T-helper 1 cell treated with Interleukin-12 subunit alpha and Interleukin-12 subunit beta and Interleukin-4 antibody, amounts not matched to agents 30 ng/mL and 1 ng/mL, for 36 hours (primary cell): ENCODE measurements at regions not wholly inside any gene's neighbourhood (a gene's known extent, or its start where the extent isn't known, plus 50 kb on each side); places are given as distances from the start of the nearest gene placed in this dataset.

Source experiments
- intact Hi-C: fragments of 100-400 bp; cut with micrococcal nuclease; formaldehyde crosslinking; loops from one replicate; pipeline ENCODE4 v1.15.1; 2024

GRCh38 chr5:128667152-128667551, 129.1 kb upstream of the FBN2 start:
- intact Hi-C loops, result no loop called here

- intact Hi-C loops, result no loop called here
Observed at GRCh38 chr5:128667751-128668150, 129.7 kb upstream of the FBN2 start.

- intact Hi-C loops, result no loop called here
Observed at GRCh38 chr5:128668921-128669320, 130.9 kb upstream of the FBN2 start.

- intact Hi-C loops, result no loop called here
Observed at GRCh38 chr5:128669803-128670202, 131.8 kb upstream of the FBN2 start.

- intact Hi-C loops, result no loop called here
Observed at GRCh38 chr5:128671943-128672342, 133.9 kb upstream of the FBN2 start.

GRCh38 chr5:128673000-128673399, 135.0 kb upstream of the FBN2 start:
- intact Hi-C loops, result no loop called here

- intact Hi-C loops, result no loop called here
Observed at GRCh38 chr5:128673411-128673957, 135.4 kb upstream of the FBN2 start.

GRCh38 chr5:128673970-128674369, 135.9 kb upstream of the FBN2 start:
- intact Hi-C loops, result no loop called here

- intact Hi-C loops, result loop anchor here (1.0 kb wide), 2 partner anchors 462 to 1111 kb away; no protein-coding TSS in a partner anchor
Observed at GRCh38 chr5:128674837-128675446, 136.9 kb upstream of the FBN2 start.

GRCh38 chr5:128681096-128681495, 143.1 kb upstream of the FBN2 start:
- intact Hi-C loops, result no loop called here

GRCh38 chr5:128681764-128682592, 143.9 kb upstream of the FBN2 start:
- intact Hi-C loops, result no loop called here

- intact Hi-C loops, result no loop called here
Observed at GRCh38 chr5:128682669-128683068, 144.6 kb upstream of the FBN2 start.

GRCh38 chr5:128684961-128685360, 146.9 kb upstream of the FBN2 start:
- intact Hi-C loops, result no loop called here

GRCh38 chr5:128687930-128688329, 149.9 kb upstream of the FBN2 start:
- intact Hi-C loops, result no loop called here

GRCh38 chr5:128693764-128694163, 155.7 kb upstream of the FBN2 start:
- intact Hi-C loops, result no loop called here

- intact Hi-C loops, result no loop called here
Observed at GRCh38 chr5:128695791-128696530, 157.9 kb upstream of the FBN2 start.

GRCh38 chr5:128701301-128701700, 163.3 kb upstream of the FBN2 start:
- intact Hi-C loops, result no loop called here

- intact Hi-C loops, result no loop called here
Observed at GRCh38 chr5:128703322-128703721, 165.3 kb upstream of the FBN2 start.

- intact Hi-C loops, result no loop called here
Observed at GRCh38 chr5:128706269-128706668, 168.2 kb upstream of the FBN2 start.

GRCh38 chr5:128708841-128709240, 170.8 kb upstream of the FBN2 start:
- intact Hi-C loops, result no loop called here

GRCh38 chr5:128711216-128711615, 173.2 kb upstream of the FBN2 start:
- intact Hi-C loops, result no loop called here

- intact Hi-C loops, result no loop called here
Observed at GRCh38 chr5:128714551-128714950, 176.5 kb upstream of the FBN2 start.
